Peyer's patch (tissue), 4 donors: ENCODE measurements at regions not wholly inside any gene's neighbourhood (a gene's known extent, or its start where the extent isn't known, plus 50 kb on each side); places are given as distances from the start of the nearest gene placed in this dataset.

Experiments used
- CTCF ChIP-seq, 6 experiments: fragments of 450-650 bp in 4 of 6; fragments of 200-600 bp in 2 of 6; sonication (generic) in 1 of 6; IDR thresholded peaks; one replicate each; pipeline ENCODE4 v1.5.1; 2017 to 2019; ENCODE audit warnings: antibody characterized with exemption in 6 of 6, mild to moderate bottlenecking in 3 of 6, moderate library complexity in 1 of 6
- POLR2A ChIP-seq, 2 donors: fragments of 450-650 bp; IDR thresholded peaks; one replicate each; pipeline ENCODE4 v1.5.1; 2017; ENCODE audit warnings: antibody characterized with exemption in 2 of 2, mild to moderate bottlenecking in 2 of 2, moderate library complexity in 2 of 2

GRCh38 chr6:100101644-100102043 lies 107.6 kb upstream of the MCHR2 start:
- TF ChIP-seq CTCF (IDR thresholded peaks at IDR 0.05) (no peak), POLR2A (IDR thresholded peaks at IDR 0.05) (no peak)
